ENCODE measurements at regions not wholly inside any gene's neighbourhood (a gene's known extent, or its start where the extent isn't known, plus 50 kb on each side); places are given as distances from the start of the nearest gene placed in this dataset.

DNA sequence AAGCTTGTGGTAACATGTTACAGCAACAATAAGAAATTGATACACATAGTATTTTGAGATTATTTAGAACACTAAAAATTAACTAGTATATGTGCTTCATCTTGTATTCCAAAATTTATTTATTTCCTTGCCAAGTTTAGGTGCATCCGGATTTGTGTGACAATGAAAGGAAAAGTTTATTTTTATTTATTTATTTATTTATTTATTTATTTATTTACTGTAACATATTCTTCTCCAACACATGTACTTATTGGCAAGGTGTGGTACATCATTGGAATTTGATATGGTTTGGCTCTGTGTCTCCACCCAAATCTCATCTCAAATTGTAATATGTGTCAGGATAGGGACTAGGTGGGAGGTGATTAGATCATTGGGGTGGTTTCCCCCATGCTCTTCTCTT lies 373.3 kb upstream of the EDIL3 start:
- DNase-seq (ENCODE audit: low read depth in 1 of 2, low spot score in 2 of 2): no peak
- Histone ChIP-seq H2AFZ (ENCODE audit: low read length) (no peak overlapping the region), H3K23ac (ENCODE audit: insufficient read length) (no peak overlapping the region), H4K8ac (ENCODE audit: extremely low read depth, insufficient read depth, low read length) (no peak overlapping the region), H3K4me1 (replicated peaks in 1 of 4; ENCODE audit: control insufficient read depth in 3 of 4, insufficient read depth in 4 of 4, low read length in 3 of 4) (no peaks in the 10 kb centered on the region), H4K91ac (replicated peaks; ENCODE audit: insufficient read length, low read length) (no peak overlapping the region), H2AK5ac (ENCODE audit: low read depth, low read length) (no peak overlapping the region), H4K20me1 (replicated peaks in 1 of 2; ENCODE audit: control insufficient read depth in 1 of 2, insufficient read depth in 2 of 2, low read length in 2 of 2) (no peaks in the 10 kb centered on the region), H3K18ac (ENCODE audit: extremely low read depth, low read length) (no peak overlapping the region), H2BK12ac (ENCODE audit: low read depth, low read length) (no peak overlapping the region), H3K4me3 (ENCODE audit: extremely low read depth in 1 of 4, insufficient read depth in 2 of 4, low read depth in 3 of 4, low read length in 4 of 4) (no peak overlapping the region), H2BK15ac (ENCODE audit: low read length) (no peak overlapping the region), H2BK120ac (replicated peaks; ENCODE audit: low read depth, low read length) (no peak overlapping the region), H3K9ac (replicated peaks in 1 of 4; ENCODE audit: extremely low read depth in 1 of 4, low read depth in 3 of 4, low read length in 3 of 4) (no peak overlapping the region), H3K9me3 (ENCODE audit: insufficient read depth in 2 of 2, low read depth in 1 of 2, low read length in 1 of 2) (no peaks in the 10 kb centered on the region), H3K79me1 (ENCODE audit: low read depth, low read length) (no peaks in the 10 kb centered on the region), H3K4me2 (ENCODE audit: insufficient read depth in 1 of 2, low read depth in 2 of 2, low read length in 2 of 2) (no peak overlapping the region), H2BK5ac (ENCODE audit: low read depth, low read length) (no peak overlapping the region), H3K4ac (replicated peaks; ENCODE audit: insufficient read length, low read depth, low read length) (no peak overlapping the region), H3K56ac (replicated peaks; ENCODE audit: insufficient read length, low read depth, low read length) (no peak overlapping the region), H3K36me3 (ENCODE audit: control insufficient read depth in 2 of 4, insufficient read depth in 4 of 4, low read length in 3 of 4) (no peaks in the 10 kb centered on the region), H3K79me2 (ENCODE audit: control insufficient read depth in 1 of 2, insufficient read depth in 2 of 2, low read length in 2 of 2) (no peaks in the 10 kb centered on the region), H3K23me2 (ENCODE audit: low read depth, low read length) (no peaks in the 10 kb centered on the region), H2BK20ac (ENCODE audit: low read length) (no peak overlapping the region), H3K27ac (ENCODE audit: low read depth, low read length) (no peak overlapping the region), H4K5ac (ENCODE audit: insufficient read length, low read depth, low read length) (no peak overlapping the region), H3K14ac (ENCODE audit: insufficient read length) (no peak overlapping the region), H3K27me3 (replicated peaks in 1 of 4; ENCODE audit: control insufficient read depth in 3 of 4, extremely low read depth in 1 of 4, insufficient read depth in 3 of 4, low read length in 3 of 4) (no peaks in the 10 kb centered on the region)
- 84% methylated on average over 1 of the region's 1 CpG; no CpG with 5 or more reads in 1 of the 2 experiments for WGBS, 2 experiments (ENCODE audit: extremely low coverage in 1 of 2, insufficient coverage in 1 of 2, insufficient read length in 1 of 2, insufficient replicate concordance in 2 of 2, low coverage in 1 of 2, low lambda C conversion rate in 2 of 2, missing lambda C conversion rate in 1 of 2)
- ChIA-PET CTCF (ENCODE audit: partially characterized antibody) (no interaction called here), POLR2A (ENCODE audit: partially characterized antibody) (no interaction called here)
- FAIRE-seq: no peak
- TF ChIP-seq POLR2A (IDR thresholded peaks at IDR 0.05; ENCODE audit: control extremely low read depth in 1 of 2, low read depth in 2 of 2, low read length in 2 of 2): no peak
- no peak for TF ChIP-seq EZH2 (IDR thresholded peaks at IDR 0.05; ENCODE audit: low read depth, low read length, severe bottlenecking)
- TF ChIP-seq, protein P1, sequence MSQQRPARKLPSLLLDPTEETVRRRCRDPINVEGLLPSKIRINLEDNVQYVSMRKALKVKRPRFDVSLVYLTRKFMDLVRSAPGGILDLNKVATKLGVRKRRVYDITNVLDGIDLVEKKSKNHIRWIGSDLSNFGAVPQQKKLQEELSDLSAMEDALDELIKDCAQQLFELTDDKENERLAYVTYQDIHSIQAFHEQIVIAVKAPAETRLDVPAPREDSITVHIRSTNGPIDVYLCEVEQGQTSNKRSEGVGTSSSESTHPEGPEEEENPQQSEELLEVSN (IDR thresholded peaks at IDR 0.05): no peak
- TF ChIP-seq, protein P2, sequence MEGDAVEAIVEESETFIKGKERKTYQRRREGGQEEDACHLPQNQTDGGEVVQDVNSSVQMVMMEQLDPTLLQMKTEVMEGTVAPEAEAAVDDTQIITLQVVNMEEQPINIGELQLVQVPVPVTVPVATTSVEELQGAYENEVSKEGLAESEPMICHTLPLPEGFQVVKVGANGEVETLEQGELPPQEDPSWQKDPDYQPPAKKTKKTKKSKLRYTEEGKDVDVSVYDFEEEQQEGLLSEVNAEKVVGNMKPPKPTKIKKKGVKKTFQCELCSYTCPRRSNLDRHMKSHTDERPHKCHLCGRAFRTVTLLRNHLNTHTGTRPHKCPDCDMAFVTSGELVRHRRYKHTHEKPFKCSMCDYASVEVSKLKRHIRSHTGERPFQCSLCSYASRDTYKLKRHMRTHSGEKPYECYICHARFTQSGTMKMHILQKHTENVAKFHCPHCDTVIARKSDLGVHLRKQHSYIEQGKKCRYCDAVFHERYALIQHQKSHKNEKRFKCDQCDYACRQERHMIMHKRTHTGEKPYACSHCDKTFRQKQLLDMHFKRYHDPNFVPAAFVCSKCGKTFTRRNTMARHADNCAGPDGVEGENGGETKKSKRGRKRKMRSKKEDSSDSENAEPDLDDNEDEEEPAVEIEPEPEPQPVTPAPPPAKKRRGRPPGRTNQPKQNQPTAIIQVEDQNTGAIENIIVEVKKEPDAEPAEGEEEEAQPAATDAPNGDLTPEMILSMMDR (IDR thresholded peaks at IDR 0.05; ENCODE audit: control extremely low read depth in 1 of 3, insufficient read depth in 1 of 3, low read depth in 1 of 3, low read length in 3 of 3): no peak
- TF ChIP-seq GABPA (IDR thresholded peaks at IDR 0.05; ENCODE audit: borderline replicate concordance, insufficient read depth, low read length): no peak
- no peak for TF ChIP-seq SUZ12 (IDR thresholded peaks at IDR 0.05; ENCODE audit: low read length)
- no peak for TF ChIP-seq SRF (IDR thresholded peaks at IDR 0.05; ENCODE audit: low read depth, low read length)
- TF ChIP-seq NANOG (IDR thresholded peaks at IDR 0.05; ENCODE audit: insufficient read depth, low read depth, low read length, poor library complexity, severe bottlenecking): no peak
- no peak for TF ChIP-seq CHD2 (IDR thresholded peaks at IDR 0.05; ENCODE audit: low read length)
- TF ChIP-seq HDAC6 (IDR thresholded peaks at IDR 0.05; ENCODE audit: low read depth, low read length): no peak
- TF ChIP-seq CEBPB (IDR thresholded peaks at IDR 0.05; ENCODE audit: low read depth, low read length): no peak

Measured in H1 (cell line).